BJ (cell line): ENCODE measurements at regions not wholly inside any gene's neighbourhood (a gene's known extent, or its start where the extent isn't known, plus 50 kb on each side); places are given as distances from the start of the nearest gene placed in this dataset.

Source experiments
- CTCF ChIA-PET: fragments of 350-600 bp; formaldehyde crosslinking; extraction: SDS; loops from one replicate; lab custom pipeline; 2021; ENCODE audit warnings: antibody characterized with exemption, inconsistent platforms; lab: Yijun Ruan, JAX
- POLR2A ChIA-PET: fragments of 300-600 bp; sonication (Branson Sonifier 250); formaldehyde crosslinking; extraction: SDS; loops from one replicate; lab custom pipeline; 2021; ENCODE audit warnings: antibody characterized with exemption; lab: Charles Lee
- DNase-seq: peaks from one replicate; pipeline ENCODE4 v3.0.0-alpha.2; 2011; ENCODE audit warnings: low read depth
- H3K27me3 ChIP-seq: 2 replicates; pipeline ENCODE4 v1.6.0; 2011; ENCODE audit warnings: low read length; ENCODE audit not compliant: control insufficient read depth, insufficient read depth
- H3K36me3 ChIP-seq: 2 replicates; pipeline ENCODE4 v1.5.1; 2011; ENCODE audit warnings: low read length; ENCODE audit not compliant: control insufficient read depth, insufficient read depth
- H3K4me3 ChIP-seq: 2 replicates; pipeline ENCODE4 v1.5.1; 2011; ENCODE audit warnings: low read depth, mild to moderate bottlenecking, control low read depth, low read length
- TF ChIP-seq, protein P1 (sequence below): IDR thresholded peaks from 2 replicates; pipeline ENCODE4 v1.5.1; 2011; ENCODE audit warnings: low read depth, mild to moderate bottlenecking, control low read depth, inconsistent platforms, low read length, moderate library complexity; ENCODE audit not compliant: insufficient read depth

DNA sequence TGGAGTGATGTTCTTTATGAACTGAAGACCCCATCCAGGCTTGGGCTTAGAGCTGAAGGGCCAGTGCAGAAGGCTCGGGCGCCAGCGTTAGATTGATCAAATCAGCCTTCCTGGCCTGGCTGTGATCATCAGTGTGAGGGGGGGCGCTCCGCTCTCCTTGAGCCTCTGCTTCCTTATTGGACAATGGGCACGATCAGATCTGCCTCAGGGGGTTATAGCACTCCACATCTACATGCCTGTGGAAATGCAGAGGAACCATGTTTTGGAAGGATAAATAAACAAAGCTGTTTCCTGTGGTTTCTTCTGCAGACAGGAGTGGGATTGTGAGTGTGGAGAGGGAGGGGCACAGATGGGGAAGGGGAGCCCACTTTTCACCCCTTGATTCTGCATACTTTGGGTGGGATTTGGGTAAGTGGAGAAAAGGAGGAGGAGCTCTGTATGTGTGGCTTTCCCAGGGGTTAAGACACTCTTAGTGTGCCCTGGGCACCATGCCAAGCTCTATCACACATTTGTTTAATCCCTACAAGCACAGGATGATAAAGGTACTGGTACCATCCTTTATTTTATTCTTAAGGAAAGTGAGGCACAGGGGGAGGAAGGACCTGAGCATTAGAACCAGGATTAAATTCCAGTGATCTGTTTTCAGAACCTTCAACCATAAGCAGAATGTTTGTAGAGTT, 150.5 kb downstream of the EN1 start:
- DNase-seq, result no peak
- Histone ChIP-seq H3K4me3 (no peak overlapping the region), H3K36me3 (no peaks in the 10 kb centered on the region), H3K27me3 (0 out of 2 replicates have a peak, but pooled peaks cover 3% of the 10 kb centered on the region)
- POLR2A ChIA-PET, result no interaction called here
- TF ChIP-seq, protein P1, sequence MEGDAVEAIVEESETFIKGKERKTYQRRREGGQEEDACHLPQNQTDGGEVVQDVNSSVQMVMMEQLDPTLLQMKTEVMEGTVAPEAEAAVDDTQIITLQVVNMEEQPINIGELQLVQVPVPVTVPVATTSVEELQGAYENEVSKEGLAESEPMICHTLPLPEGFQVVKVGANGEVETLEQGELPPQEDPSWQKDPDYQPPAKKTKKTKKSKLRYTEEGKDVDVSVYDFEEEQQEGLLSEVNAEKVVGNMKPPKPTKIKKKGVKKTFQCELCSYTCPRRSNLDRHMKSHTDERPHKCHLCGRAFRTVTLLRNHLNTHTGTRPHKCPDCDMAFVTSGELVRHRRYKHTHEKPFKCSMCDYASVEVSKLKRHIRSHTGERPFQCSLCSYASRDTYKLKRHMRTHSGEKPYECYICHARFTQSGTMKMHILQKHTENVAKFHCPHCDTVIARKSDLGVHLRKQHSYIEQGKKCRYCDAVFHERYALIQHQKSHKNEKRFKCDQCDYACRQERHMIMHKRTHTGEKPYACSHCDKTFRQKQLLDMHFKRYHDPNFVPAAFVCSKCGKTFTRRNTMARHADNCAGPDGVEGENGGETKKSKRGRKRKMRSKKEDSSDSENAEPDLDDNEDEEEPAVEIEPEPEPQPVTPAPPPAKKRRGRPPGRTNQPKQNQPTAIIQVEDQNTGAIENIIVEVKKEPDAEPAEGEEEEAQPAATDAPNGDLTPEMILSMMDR, result no peak
- CTCF ChIA-PET, result interaction anchor here (0.6 kb wide), 1 partner anchor 21 kb away, joined by 3 read pairs; no protein-coding TSS in a partner anchor

DNA sequence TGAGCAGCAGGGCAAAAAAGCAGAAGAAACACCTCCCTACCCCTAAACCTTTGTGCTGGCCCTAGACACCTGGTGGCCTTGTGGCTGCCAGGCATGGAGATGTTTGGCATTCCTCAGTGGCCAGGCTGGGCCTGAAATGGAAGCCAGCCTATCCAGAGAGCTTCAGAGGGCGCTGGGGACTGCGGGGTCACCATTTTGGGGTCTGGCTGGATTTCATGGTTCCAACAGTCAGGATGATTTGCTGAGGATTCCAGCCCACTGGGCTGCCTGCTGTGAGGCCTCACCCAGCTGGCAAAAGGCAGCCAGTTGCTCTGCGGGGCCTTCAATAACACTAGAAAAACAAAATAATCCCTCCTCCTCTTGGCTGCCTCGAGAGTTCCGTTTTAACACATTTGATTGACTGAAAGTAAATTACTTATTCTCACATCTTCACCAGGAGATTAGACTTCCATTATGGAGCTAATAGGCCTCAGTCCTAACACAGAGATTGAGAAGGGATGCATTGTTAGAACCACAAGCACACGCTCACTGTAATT, 154.1 kb downstream of the EN1 start:
- TF ChIP-seq, protein P1, result no peak
- Histone ChIP-seq H3K4me3 (no peak overlapping the region), H3K36me3 (no peaks in the 10 kb centered on the region), H3K27me3 (peaks cover 4% of the 10 kb centered on the region; the same call in 1 of the 2 replicates)
- ChIA-PET POLR2A (no interaction called here), CTCF (no interaction called here)
- no peak for DNase-seq

DNA sequence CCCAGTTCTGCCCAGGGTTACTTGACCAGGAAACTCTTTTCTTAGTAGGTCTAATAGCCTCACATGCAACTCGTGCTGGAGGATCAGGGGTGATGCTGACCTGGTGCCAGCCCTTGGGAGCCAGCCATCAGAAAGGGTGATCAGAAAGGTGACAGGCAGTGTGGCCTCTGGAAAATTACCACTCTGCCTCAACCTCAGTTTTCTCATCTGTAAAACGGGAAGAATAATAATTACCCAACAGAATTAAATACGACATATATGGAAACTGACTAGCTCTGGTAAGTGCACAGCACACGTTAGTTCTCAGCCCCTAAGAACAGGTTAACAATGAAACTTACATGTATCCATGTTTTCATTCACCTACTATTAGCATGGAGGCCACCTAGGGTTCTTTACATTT, 157.6 kb downstream of the EN1 start:
- peaks cover 4% of the 10 kb centered on the region; the same call in 1 of the 2 replicates for H3K27me3 ChIP-seq
- DNase-seq, result no peak
- no peaks in the 10 kb centered on the region for H3K36me3 ChIP-seq
- ChIA-PET POLR2A (no interaction called here), CTCF (no interaction called here)
- H3K4me3 ChIP-seq, result no peak overlapping the region
- TF ChIP-seq, protein P1, result no peak

DNA sequence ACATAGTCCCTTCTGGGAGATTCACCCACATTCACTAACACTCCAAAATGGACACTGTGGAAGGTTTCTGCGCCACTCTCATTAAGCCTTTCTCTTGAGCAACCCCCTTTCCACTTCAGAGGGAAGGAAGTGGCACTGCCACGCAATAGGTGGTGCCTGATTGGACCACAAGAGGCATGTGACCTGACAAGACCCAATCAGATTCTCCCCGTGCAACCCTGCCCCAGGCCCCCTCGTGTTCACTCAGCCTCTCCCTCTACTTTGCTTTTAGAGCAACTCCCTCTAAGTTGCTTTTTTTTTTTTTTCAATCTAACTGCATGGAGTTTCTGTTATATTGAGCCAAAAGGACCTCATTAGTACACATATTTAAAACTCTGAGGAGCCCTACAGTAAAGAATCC, 158.0 kb downstream of the EN1 start:
- Histone ChIP-seq H3K36me3 (no peaks in the 10 kb centered on the region), H3K27me3 (peaks cover 3% of the 10 kb centered on the region; the same call in 1 of the 2 replicates), H3K4me3 (no peak overlapping the region)
- no peak for DNase-seq
- ChIA-PET POLR2A (no interaction called here), CTCF (no interaction called here)
- TF ChIP-seq, protein P1, result no peak

DNA sequence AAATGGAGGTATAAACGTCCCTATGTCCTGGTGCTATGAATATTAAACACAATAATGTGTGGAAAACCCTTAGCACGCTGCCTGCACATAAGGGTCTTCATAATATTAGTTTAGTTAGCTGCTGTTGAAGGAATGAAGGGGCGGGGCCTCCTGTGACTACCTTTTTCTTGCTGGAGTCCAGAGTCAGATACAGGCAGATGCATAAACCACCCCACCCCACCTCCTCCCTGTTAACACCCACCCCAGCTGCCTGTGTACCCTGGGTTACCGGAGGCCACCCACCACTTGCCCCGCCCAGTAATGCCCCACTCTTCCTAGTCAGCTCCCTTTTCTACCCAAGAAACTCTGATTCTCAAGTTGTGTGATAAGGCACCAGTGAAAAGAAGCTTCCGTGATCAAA, 158.4 kb downstream of the EN1 start:
- TF ChIP-seq, protein P1, result no peak
- ChIA-PET CTCF (no interaction called here), POLR2A (no interaction called here)
- no peak overlapping the region for H3K4me3 ChIP-seq
- H3K36me3 ChIP-seq, result no peaks in the 10 kb centered on the region
- peaks cover 3% of the 10 kb centered on the region; the same call in 1 of the 2 replicates for H3K27me3 ChIP-seq
- DNase-seq, result no peak
